ENCODE measurements at regions not wholly inside any gene's neighbourhood (a gene's known extent, or its start where the extent isn't known, plus 50 kb on each side); places are given as distances from the start of the nearest gene placed in this dataset.

DNA sequence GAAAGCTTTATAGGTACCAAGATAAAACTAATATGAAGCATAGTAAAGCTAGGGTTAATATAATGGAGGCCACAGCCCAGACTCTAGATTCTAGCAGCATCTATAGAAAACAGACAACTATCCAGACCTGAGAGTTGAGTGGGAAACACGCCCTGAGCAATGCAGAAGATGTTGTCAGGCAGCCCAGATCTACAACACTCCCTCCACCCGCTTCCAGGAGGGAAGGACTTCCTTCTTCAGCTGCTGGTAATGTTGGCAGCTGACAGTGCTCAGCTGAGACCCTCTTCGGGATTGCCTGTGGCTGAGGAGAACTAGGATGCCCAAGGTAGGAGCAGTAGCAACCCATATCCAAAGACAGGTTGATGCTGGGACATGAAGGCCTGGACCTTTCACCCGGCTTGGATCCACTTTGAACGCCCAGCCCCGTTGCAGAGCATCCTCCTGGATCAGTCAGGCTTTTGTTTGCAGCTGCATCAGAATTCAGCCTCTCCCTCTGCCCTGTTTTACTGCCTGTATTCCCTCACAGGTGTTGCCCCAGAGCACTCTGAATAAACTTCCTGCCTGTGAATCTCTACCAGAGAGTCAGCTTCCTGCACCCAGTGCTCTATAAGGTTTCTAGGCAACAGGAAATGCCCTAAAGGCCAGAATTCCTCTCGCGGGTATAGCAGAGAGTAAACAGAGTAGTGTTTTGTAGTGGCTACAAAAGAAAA, 174.7 kb upstream of the IL12A start:
- H3K9me2 ChIP-seq (replicated peaks; ENCODE audit: insufficient read depth, low read length), result no peaks in the 10 kb centered on the region
- H2AFZ ChIP-seq (ENCODE audit: low read length), result no peak overlapping the region
- H3K4me3 ChIP-seq (ENCODE audit: low read length), result no peak overlapping the region
- H3K4me1 ChIP-seq (ENCODE audit: low read length), result no peaks in the 10 kb centered on the region
- H3K27me3 ChIP-seq (ENCODE audit: low read length), result no peaks in the 10 kb centered on the region
- H3K27ac ChIP-seq (ENCODE audit: low read length), result no peak overlapping the region
- no peak overlapping the region for H3K4me2 ChIP-seq (ENCODE audit: low read depth, low read length, poor library complexity, severe bottlenecking)
- H3K9ac ChIP-seq (ENCODE audit: low read length), result no peak overlapping the region
- no peaks in the 10 kb centered on the region for H3K36me3 ChIP-seq (ENCODE audit: insufficient read depth, low read length)
- H3K9me3 ChIP-seq (ENCODE audit: low read length), result no peaks in the 10 kb centered on the region
- no peak for DNase-seq
- H3K79me2 ChIP-seq (ENCODE audit: low read length), result no peaks in the 10 kb centered on the region
- no peaks in the 10 kb centered on the region for H4K20me1 ChIP-seq (ENCODE audit: insufficient read depth, low read depth, low read length)

GRCh38 chr3:159816512-159816911, 172.1 kb upstream of the IL12A start:
- Histone ChIP-seq H3K9ac (ENCODE audit: low read length) (no peak overlapping the region), H3K9me2 (replicated peaks; ENCODE audit: insufficient read depth, low read length) (no peaks in the 10 kb centered on the region), H3K4me2 (ENCODE audit: low read depth, low read length, poor library complexity, severe bottlenecking) (no peak overlapping the region), H4K20me1 (ENCODE audit: insufficient read depth, low read depth, low read length) (no peaks in the 10 kb centered on the region), H2AFZ (ENCODE audit: low read length) (no peak overlapping the region), H3K36me3 (ENCODE audit: insufficient read depth, low read length) (no peaks in the 10 kb centered on the region), H3K4me3 (ENCODE audit: low read length) (no peak overlapping the region), H3K27ac (ENCODE audit: low read length) (no peak overlapping the region), H3K9me3 (ENCODE audit: low read length) (no peaks in the 10 kb centered on the region), H3K27me3 (ENCODE audit: low read length) (no peaks in the 10 kb centered on the region), H3K4me1 (ENCODE audit: low read length) (no peaks in the 10 kb centered on the region), H3K79me2 (ENCODE audit: low read length) (no peaks in the 10 kb centered on the region)
- DNase-seq, result no peak

DNA sequence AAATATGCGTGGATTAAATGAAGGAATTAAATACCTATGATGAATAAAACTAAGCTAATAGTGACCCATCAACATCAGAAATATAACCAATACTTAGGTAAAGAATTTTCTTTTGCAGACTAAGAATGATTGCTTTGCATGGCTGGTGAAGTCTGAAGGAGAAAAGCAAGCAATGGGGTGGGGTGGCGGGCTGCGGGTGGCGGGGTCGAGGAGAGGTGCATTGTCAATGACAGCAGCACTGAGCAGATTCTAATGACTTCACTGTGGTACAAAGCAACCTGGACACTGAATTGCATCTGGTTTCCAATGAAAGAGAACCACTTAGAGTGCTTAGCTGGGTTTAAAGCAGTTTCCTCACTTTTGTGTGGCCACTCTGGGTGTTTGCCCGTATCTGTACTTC, 171.5 kb upstream of the IL12A start:
- no peak overlapping the region for H2AFZ ChIP-seq (ENCODE audit: low read length)
- H3K9me2 ChIP-seq (replicated peaks; ENCODE audit: insufficient read depth, low read length), result no peaks in the 10 kb centered on the region
- no peaks in the 10 kb centered on the region for H4K20me1 ChIP-seq (ENCODE audit: insufficient read depth, low read depth, low read length)
- no peak overlapping the region for H3K4me2 ChIP-seq (ENCODE audit: low read depth, low read length, poor library complexity, severe bottlenecking)
- no peaks in the 10 kb centered on the region for H3K36me3 ChIP-seq (ENCODE audit: insufficient read depth, low read length)
- H3K27ac ChIP-seq (ENCODE audit: low read length), result no peak overlapping the region
- H3K4me3 ChIP-seq (ENCODE audit: low read length), result no peak overlapping the region
- no peaks in the 10 kb centered on the region for H3K4me1 ChIP-seq (ENCODE audit: low read length)
- DNase-seq, result no peak
- H3K79me2 ChIP-seq (ENCODE audit: low read length), result no peaks in the 10 kb centered on the region
- H3K27me3 ChIP-seq (ENCODE audit: low read length), result no peaks in the 10 kb centered on the region
- H3K9me3 ChIP-seq (ENCODE audit: low read length), result no peaks in the 10 kb centered on the region
- H3K9ac ChIP-seq (ENCODE audit: low read length), result no peak overlapping the region

GRCh38 chr3:159817571-159817970, 171.1 kb upstream of the IL12A start:
- Histone ChIP-seq H3K27ac (ENCODE audit: low read length) (no peak overlapping the region), H2AFZ (ENCODE audit: low read length) (no peak overlapping the region), H3K36me3 (ENCODE audit: insufficient read depth, low read length) (no peaks in the 10 kb centered on the region), H3K9me2 (replicated peaks; ENCODE audit: insufficient read depth, low read length) (no peaks in the 10 kb centered on the region), H3K4me2 (ENCODE audit: low read depth, low read length, poor library complexity, severe bottlenecking) (no peak overlapping the region), H4K20me1 (ENCODE audit: insufficient read depth, low read depth, low read length) (no peaks in the 10 kb centered on the region), H3K9ac (ENCODE audit: low read length) (no peak overlapping the region), H3K27me3 (ENCODE audit: low read length) (no peaks in the 10 kb centered on the region), H3K4me3 (ENCODE audit: low read length) (no peak overlapping the region), H3K9me3 (ENCODE audit: low read length) (no peaks in the 10 kb centered on the region), H3K79me2 (ENCODE audit: low read length) (no peaks in the 10 kb centered on the region), H3K4me1 (ENCODE audit: low read length) (no peaks in the 10 kb centered on the region)
- no peak for DNase-seq

- no peak overlapping the region for H3K4me2 ChIP-seq (ENCODE audit: low read depth, low read length, poor library complexity, severe bottlenecking)
- H3K4me3 ChIP-seq (ENCODE audit: low read length), result no peak overlapping the region
- H3K27ac ChIP-seq (ENCODE audit: low read length), result no peak overlapping the region
- no peaks in the 10 kb centered on the region for H3K4me1 ChIP-seq (ENCODE audit: low read length)
- no peaks in the 10 kb centered on the region for H3K79me2 ChIP-seq (ENCODE audit: low read length)
- no peaks in the 10 kb centered on the region for H3K9me2 ChIP-seq (replicated peaks; ENCODE audit: insufficient read depth, low read length)
- H3K36me3 ChIP-seq (ENCODE audit: insufficient read depth, low read length), result no peaks in the 10 kb centered on the region
- no peak for DNase-seq
- no peaks in the 10 kb centered on the region for H3K27me3 ChIP-seq (ENCODE audit: low read length)
- no peak overlapping the region for H3K9ac ChIP-seq (ENCODE audit: low read length)
- no peak overlapping the region for H2AFZ ChIP-seq (ENCODE audit: low read length)
- no peaks in the 10 kb centered on the region for H4K20me1 ChIP-seq (ENCODE audit: insufficient read depth, low read depth, low read length)
- H3K9me3 ChIP-seq (ENCODE audit: low read length), result no peaks in the 10 kb centered on the region
These were observed 170.2 kb upstream of the IL12A start for GRCh38 chr3:159818399-159818798.

DNA sequence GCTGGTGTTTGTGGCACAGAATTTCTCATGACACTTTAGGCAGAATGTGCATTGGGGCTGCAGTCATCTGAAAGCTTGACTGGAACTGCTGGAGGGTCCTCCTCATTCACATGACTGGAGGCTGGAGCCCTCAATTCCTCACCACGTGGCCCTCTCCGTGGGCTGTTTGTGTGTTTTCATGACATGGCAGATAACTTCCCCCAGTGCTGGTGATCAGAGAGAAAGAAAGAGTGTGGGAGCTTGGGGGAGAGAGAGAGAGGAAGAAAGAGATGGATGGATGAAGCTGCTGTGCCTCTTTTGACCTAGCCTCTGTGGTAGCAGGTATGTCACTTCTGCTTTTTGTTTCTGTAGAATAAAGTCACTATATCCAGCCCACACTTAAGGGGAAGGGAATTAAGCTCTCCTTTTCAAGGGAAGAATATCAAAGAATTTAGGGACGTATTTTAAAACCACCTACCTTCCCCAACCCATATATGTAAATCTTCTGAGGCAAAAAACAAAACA, 169.6 kb upstream of the IL12A start:
- no peak for DNase-seq
- H3K4me3 ChIP-seq (ENCODE audit: low read length), result no peak overlapping the region
- H3K27ac ChIP-seq (ENCODE audit: low read length), result no peak overlapping the region
- H3K4me2 ChIP-seq (ENCODE audit: low read depth, low read length, poor library complexity, severe bottlenecking), result no peak overlapping the region
- H3K9me2 ChIP-seq (replicated peaks; ENCODE audit: insufficient read depth, low read length), result no peaks in the 10 kb centered on the region
- H3K4me1 ChIP-seq (ENCODE audit: low read length), result no peaks in the 10 kb centered on the region
- H4K20me1 ChIP-seq (ENCODE audit: insufficient read depth, low read depth, low read length), result no peaks in the 10 kb centered on the region
- no peak overlapping the region for H2AFZ ChIP-seq (ENCODE audit: low read length)
- H3K36me3 ChIP-seq (ENCODE audit: insufficient read depth, low read length), result no peaks in the 10 kb centered on the region
- H3K9me3 ChIP-seq (ENCODE audit: low read length), result no peaks in the 10 kb centered on the region
- no peaks in the 10 kb centered on the region for H3K79me2 ChIP-seq (ENCODE audit: low read length)
- H3K9ac ChIP-seq (ENCODE audit: low read length), result no peak overlapping the region
- no peaks in the 10 kb centered on the region for H3K27me3 ChIP-seq (ENCODE audit: low read length)

DNA sequence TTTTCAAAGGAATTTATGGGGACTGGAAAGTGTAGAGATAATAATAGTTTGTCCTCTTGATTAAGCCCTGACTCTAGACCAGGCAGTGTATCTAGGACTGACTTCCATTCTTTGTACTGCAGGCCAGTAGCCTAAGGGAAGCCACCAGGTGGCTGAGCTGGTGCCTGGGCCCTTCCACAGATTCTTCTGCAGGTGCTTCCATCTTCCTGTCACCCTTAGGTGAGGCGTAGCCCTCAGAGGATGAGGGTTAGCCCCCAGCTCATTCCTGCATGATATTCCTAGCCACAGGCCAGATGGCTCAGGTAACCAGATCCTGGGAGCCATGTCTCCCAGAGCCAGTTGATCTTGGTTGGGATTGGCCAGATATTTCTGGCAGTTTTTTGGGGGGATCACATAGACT, 169.0 kb upstream of the IL12A start:
- no peaks in the 10 kb centered on the region for H3K36me3 ChIP-seq (ENCODE audit: insufficient read depth, low read length)
- H3K4me3 ChIP-seq (ENCODE audit: low read length), result no peak overlapping the region
- H3K9me2 ChIP-seq (replicated peaks; ENCODE audit: insufficient read depth, low read length), result no peaks in the 10 kb centered on the region
- H3K27me3 ChIP-seq (ENCODE audit: low read length), result no peaks in the 10 kb centered on the region
- no peak overlapping the region for H3K9ac ChIP-seq (ENCODE audit: low read length)
- no peaks in the 10 kb centered on the region for H4K20me1 ChIP-seq (ENCODE audit: insufficient read depth, low read depth, low read length)
- H3K4me2 ChIP-seq (ENCODE audit: low read depth, low read length, poor library complexity, severe bottlenecking), result no peak overlapping the region
- H3K79me2 ChIP-seq (ENCODE audit: low read length), result no peaks in the 10 kb centered on the region
- DNase-seq, result no peak
- H3K9me3 ChIP-seq (ENCODE audit: low read length), result no peaks in the 10 kb centered on the region
- H3K4me1 ChIP-seq (ENCODE audit: low read length), result no peaks in the 10 kb centered on the region
- no peak overlapping the region for H3K27ac ChIP-seq (ENCODE audit: low read length)
- H2AFZ ChIP-seq (ENCODE audit: low read length), result no peak overlapping the region

DNA sequence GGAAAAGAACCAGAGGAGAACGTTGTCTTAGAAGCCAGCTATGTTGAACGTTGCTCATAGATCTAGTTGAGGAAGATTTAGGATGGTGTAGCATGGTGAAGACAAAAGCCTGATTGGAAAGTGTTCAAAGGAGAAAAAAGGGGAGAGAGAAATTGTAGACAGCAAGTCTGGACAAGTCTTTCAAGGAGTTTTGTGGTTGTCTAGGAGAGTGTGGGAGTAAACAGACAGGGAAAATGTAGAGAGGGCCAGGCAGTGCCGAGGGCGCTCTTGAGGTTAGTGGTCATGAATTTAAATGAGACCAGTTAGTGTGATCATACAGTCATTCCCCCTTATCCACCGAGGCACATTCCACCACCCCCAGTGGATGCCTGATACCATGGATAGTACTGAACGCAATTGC, 167.5 kb upstream of the IL12A start:
- H3K9me2 ChIP-seq (replicated peaks; ENCODE audit: insufficient read depth, low read length), result no peaks in the 10 kb centered on the region
- H3K79me2 ChIP-seq (ENCODE audit: low read length), result no peaks in the 10 kb centered on the region
- no peaks in the 10 kb centered on the region for H3K36me3 ChIP-seq (ENCODE audit: insufficient read depth, low read length)
- no peaks in the 10 kb centered on the region for H4K20me1 ChIP-seq (ENCODE audit: insufficient read depth, low read depth, low read length)
- no peak overlapping the region for H3K27ac ChIP-seq (ENCODE audit: low read length)
- DNase-seq, result no peak
- H2AFZ ChIP-seq (ENCODE audit: low read length), result no peak overlapping the region
- no peak overlapping the region for H3K9ac ChIP-seq (ENCODE audit: low read length)
- no peaks in the 10 kb centered on the region for H3K4me1 ChIP-seq (ENCODE audit: low read length)
- H3K4me2 ChIP-seq (ENCODE audit: low read depth, low read length, poor library complexity, severe bottlenecking), result no peak overlapping the region
- H3K27me3 ChIP-seq (ENCODE audit: low read length), result no peaks in the 10 kb centered on the region
- no peaks in the 10 kb centered on the region for H3K9me3 ChIP-seq (ENCODE audit: low read length)
- no peak overlapping the region for H3K4me3 ChIP-seq (ENCODE audit: low read length)
